Posterior vena cava (tissue), 2 donors: ENCODE measurements at regions not wholly inside any gene's neighbourhood (a gene's known extent, or its start where the extent isn't known, plus 50 kb on each side); places are given as distances from the start of the nearest gene placed in this dataset.
"Not testable (repeated sequence)": the region's sequence is repeated elsewhere in the genome, so short reads cannot be mapped to it uniquely, and the experiment has no call there.

ENCODE experiments used
- DNase-seq: peaks from one replicate; pipeline ENCODE4 v3.0.0-alpha.2; 2020; ENCODE audit warnings: low spot score
- intact Hi-C, 2 donors: fragments of 100-400 bp; cut with DNase I; formaldehyde crosslinking; loops; one replicate each; pipeline versions ENCODE4 v1.14.1 to v1.14.2; 2022 to 2023
- donor health status: DM: yes; HTN: yes; CAD: no.
- donor health status: DM: yes; HTN: yes; CAD: no.

GRCh38 chr3:195669310-195669709 lies 51.5 kb upstream of the MUC20 start:
- intact Hi-C loops = not testable (repeated sequence)
- DNase-seq = peak; percentile 75

- peak; percentile 67 for DNase-seq
- intact Hi-C loops = not testable (repeated sequence)
Measured at GRCh38 chr3:195668131-195668766, 52.5 kb upstream of the MUC20 start.

DNA sequence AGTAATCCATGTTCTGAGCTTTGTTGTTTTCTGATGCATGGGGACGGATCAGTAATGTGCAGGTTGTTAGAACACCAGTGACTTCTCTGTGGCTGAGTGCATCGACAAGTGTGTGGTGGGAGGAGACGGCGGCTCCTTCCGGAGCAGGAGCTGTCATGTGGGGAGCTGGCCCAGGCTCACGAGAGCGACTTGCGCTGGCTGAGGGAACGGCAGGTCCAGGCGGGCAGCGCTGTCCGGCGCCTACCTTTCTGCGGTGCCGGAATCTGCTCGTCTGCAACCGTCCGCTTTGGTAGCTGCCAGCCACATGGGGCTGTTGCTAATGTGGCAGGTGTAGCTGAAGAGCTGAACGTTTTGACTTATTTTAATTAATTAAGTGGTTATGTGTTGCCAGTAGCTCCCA lies 55.5 kb upstream of the MUC20 start:
- intact Hi-C loops, DNase-seq: not testable (repeated sequence)

DNA sequence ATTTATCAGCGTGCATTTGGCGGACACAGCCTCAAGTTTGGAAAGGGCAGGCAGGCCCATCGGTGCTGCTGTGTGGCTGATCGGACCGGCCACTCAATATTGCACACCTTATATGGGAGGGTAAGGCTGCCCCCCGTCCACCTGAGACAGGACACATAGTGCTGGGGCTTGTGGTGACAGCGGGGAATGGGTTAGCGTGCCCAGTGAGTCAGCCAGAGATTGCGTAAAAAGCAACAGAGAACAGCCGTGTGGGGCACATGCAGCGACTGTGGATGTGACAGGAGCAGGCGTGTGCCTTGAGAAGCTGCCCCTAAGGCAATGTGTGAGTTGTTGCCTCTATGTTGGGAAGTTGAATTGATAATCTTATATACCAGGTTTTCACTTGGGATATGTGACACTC lies 56.6 kb upstream of the MUC20 start:
- DNase-seq, intact Hi-C loops: not testable (repeated sequence)

GRCh38 chr3:195659136-195659533 lies 61.6 kb upstream of the MUC20 start:
- intact Hi-C loops, DNase-seq: not testable (repeated sequence)

- intact Hi-C loops = not testable (repeated sequence)
- DNase-seq = peak; percentile 81
Measured at GRCh38 chr3:195658381-195659135, 62.2 kb upstream of the MUC20 start.

- DNase-seq = peak; percentile 95
- intact Hi-C loops = not testable (repeated sequence)
Measured at GRCh38 chr3:195657475-195658372, 63.1 kb upstream of the MUC20 start.

- intact Hi-C loops = not testable (repeated sequence)
- peak; percentile 80 for DNase-seq
Measured at GRCh38 chr3:195656091-195656490, 64.7 kb upstream of the MUC20 start.

DNA sequence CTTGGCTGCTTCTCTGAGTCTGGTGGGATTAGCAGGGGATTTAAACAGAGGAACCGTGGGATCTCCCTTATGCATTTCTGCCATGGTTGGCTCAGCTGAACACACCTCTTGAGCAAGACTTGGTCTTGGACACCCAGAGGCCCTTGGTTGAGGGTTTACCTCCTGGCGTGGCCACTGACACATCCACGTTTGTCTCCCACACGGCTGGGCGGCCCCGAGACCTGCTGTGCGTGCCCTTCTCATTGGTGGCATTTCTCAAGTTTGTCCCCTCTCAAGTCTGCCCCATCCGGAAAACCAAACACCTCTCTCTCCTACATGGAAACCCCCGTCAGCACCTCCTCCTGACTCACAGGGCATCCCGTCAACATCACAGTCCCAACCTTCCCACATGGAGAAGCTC lies 66.0 kb upstream of the MUC20 start:
- intact Hi-C loops, DNase-seq: not testable (repeated sequence)

DNA sequence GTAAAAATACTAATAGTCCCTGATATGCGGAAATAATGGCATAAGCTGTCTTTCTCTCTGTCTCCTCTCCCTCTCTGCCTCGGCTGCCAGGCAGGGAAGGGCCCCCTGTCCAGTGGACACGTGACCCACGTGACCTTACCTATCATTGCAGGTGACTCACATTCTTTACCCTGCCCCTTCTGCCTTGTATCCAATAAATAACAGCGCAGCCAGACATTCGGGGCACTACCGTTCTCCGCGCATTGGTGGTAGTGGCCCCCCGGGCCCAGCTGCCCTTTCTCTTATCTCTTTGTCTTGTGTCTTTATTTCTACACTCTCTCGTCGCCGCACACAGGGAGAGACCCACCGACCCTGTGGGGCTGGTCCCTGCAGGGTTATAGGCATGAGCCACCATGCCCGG lies 66.6 kb upstream of the MUC20 start:
- intact Hi-C loops, DNase-seq: not testable (repeated sequence)

- DNase-seq, intact Hi-C loops: not testable (repeated sequence)
Measured at GRCh38 chr3:195653641-195654040, 67.1 kb upstream of the MUC20 start.

DNA sequence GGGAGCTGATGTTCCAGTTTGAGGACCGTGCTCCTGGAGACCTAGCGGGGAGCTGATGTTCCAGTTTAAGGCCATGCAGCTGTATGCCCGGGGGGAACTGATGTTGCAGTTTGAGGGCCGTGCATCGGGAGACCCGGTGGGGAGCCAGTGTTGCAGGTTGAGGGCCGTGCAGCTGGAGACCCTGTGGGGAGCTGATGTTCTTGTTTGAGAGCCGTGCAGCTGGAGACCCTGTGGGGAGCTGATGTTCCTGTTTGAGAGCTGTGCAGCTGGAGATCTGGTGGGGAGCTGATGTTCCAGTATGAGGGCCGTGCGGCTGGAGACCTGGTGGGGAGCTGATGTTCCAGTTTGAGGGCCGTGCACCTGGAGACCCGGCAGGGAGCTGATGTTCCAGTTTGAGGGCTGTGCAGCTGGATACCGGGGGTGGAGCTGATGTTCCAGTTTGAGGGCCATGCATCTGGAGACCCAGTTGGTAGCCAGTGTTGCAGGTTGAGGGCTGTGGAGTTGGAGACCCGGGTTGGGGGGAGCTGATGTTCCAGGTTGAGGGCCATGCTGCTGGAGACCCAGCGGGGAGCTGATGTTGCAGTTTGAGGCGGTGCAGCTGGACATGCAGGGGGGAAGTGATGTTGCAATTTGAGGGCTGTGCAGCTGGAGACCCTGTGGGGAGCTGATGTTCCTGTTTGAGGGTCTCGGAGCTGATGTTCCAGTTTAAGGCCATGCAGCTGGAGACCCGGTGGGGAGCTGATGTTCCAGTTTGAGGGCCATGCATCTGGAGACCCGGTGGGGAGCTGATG lies 64.4 kb upstream of the APOD start:
- peak; percentile 66 for DNase-seq
- intact Hi-C loops = not testable (repeated sequence)

DNA sequence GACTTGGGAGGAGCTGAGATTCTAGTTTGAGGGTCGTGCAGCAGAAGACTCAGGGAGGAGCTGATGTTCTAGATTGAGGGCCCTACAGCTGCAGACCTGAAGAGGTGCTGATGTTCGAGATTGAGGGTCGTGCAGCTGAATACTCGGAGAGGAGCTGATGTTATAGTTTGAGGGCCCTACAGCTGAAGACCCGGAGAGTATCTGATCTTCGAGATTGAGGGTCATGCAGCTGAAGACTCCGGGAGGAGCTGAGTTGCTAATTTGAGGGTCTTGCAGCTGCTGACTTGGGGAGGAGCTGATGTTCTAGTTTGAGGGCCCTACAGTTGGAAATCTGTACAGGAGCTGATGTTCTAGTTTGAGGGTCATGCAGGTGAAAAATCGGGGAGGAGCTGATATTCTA lies 62.1 kb upstream of the APOD start:
- intact Hi-C loops = not testable (repeated sequence)
- peak; percentile 58 for DNase-seq

DNA sequence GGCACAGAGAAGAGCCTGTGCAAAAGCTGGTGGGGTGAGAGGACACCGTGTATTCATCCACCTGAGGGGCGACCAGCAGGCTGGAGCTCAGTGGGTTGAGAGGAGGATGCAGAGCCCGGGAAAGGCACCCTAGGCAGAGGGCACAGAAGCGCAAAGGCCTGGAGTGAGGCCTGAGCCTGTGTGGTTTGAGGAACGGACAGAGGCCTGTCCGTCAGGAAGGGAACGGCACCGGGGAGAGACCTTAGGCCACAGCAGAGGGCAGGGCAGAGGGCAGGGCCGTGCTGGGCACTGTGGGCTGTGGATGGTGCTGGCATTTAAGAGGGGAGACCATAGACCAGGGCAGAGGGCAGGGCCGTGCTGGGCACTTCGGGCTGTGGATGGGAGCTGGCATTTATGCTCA lies 59.5 kb upstream of the APOD start:
- peak; percentile 60 for DNase-seq
- intact Hi-C loops = not testable (repeated sequence)

DNA sequence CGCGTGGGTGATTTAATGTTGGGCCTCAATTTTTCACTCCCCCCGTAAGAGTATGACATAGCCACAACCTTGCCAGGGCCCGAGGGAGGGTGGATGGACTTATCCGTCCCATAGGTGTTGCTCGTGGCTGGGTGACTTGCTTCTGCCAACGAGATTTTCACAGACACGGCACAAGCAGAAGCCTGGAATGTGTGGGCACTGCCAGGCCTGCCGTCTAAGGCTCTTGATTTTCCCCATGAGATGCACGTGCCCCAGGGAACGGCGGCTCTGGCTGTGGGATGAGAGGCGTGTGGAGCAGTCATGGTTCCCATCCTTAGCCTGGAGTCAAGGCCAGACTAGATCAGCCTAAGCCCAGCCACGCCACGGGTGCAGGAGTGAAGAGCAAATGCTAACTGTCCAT lies 58.6 kb upstream of the APOD start:
- peak; percentile 52 for DNase-seq
- intact Hi-C loops = not testable (repeated sequence)

- intact Hi-C loops, DNase-seq: not testable (repeated sequence)
Measured at GRCh38 chr3:195638456-195638855, 54.7 kb upstream of the APOD start.

- DNase-seq = peak; percentile 42
- intact Hi-C loops = not testable (repeated sequence)
Measured at GRCh38 chr3:195637473-195638233, 53.9 kb upstream of the APOD start.

DNA sequence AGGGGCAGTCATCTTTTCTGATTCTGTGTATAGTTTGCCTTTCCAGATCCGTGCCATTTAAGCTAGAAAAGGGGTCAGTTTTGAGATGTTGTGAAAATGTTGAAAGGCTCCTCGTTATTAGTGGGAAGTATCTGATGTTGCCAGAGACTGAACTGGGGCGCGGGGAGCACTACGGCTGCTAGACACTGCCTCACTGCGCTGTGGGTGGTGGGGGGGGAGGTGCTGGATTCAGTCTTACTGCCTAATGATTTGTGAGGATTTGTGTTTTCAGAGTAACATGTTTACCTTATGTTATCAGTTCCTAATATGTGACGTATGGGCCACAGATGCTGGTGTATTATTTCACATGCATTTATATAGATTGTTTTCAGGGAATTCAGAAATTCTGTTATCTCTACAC lies 53.3 kb upstream of the APOD start:
- DNase-seq, intact Hi-C loops: not testable (repeated sequence)
